H9 (cell line): ENCODE measurements at regions not wholly inside any gene's neighbourhood (a gene's known extent, or its start where the extent isn't known, plus 50 kb on each side); places are given as distances from the start of the nearest gene placed in this dataset.

Experiments used
- DNase-seq: peaks from one replicate; pipeline ENCODE4 v3.0.0-alpha.2; 2017
- H2AFZ ChIP-seq: one replicate; pipeline ENCODE4 v1.6.1; 2013; ENCODE audit warnings: mild to moderate bottlenecking, low read length, control low read depth, moderate library complexity
- H2AK5ac ChIP-seq: 2 replicates; pipeline ENCODE4 v1.6.1; 2013; ENCODE audit warnings: low read length, control low read depth, mixed read lengths; ENCODE audit not compliant: insufficient read length
- H2BK120ac ChIP-seq: one replicate; pipeline ENCODE4 v1.6.1; 2013; ENCODE audit warnings: low read depth, mild to moderate bottlenecking, low read length, control low read depth, inconsistent platforms; ENCODE audit not compliant: poor library complexity, severe bottlenecking
- H2BK12ac ChIP-seq: 2 replicates; pipeline ENCODE4 v1.6.1; 2013; ENCODE audit warnings: low read length, control low read depth, mixed read lengths, low read depth; ENCODE audit not compliant: insufficient read length
- H2BK15ac ChIP-seq: 2 replicates; pipeline ENCODE4 v1.6.1; 2013; ENCODE audit warnings: low read depth, low read length, control low read depth
- H2BK20ac ChIP-seq: one replicate; pipeline ENCODE4 v1.6.1; 2013; ENCODE audit warnings: low read depth, mild to moderate bottlenecking, low read length, control low read depth, inconsistent platforms; ENCODE audit not compliant: poor library complexity, severe bottlenecking
- H2BK5ac ChIP-seq: 2 replicates; pipeline ENCODE4 v1.6.1; 2013; ENCODE audit warnings: low read length, control low read depth, mixed read lengths; ENCODE audit not compliant: insufficient read length
- H3K14ac ChIP-seq: 2 replicates; pipeline ENCODE4 v1.6.1; 2013; ENCODE audit warnings: low read length, control low read depth; ENCODE audit not compliant: insufficient read depth
- H3K18ac ChIP-seq: 2 replicates; pipeline ENCODE4 v1.6.1; 2013; ENCODE audit warnings: low read depth, mild to moderate bottlenecking, mixed read lengths, low read length, control low read depth; ENCODE audit not compliant: insufficient read length
- H3K23ac ChIP-seq: 2 replicates; pipeline ENCODE4 v1.6.1; 2013; ENCODE audit warnings: low read length, control low read depth, mixed read lengths, low read depth; ENCODE audit not compliant: insufficient read length
- H3K23me2 ChIP-seq: 2 replicates; pipeline ENCODE4 v1.6.1; 2013; ENCODE audit warnings: low read depth, mild to moderate bottlenecking, mixed read lengths, low read length, control low read depth; ENCODE audit not compliant: insufficient read length, poor library complexity, severe bottlenecking
- H3K27ac ChIP-seq: 2 replicates; pipeline ENCODE4 v1.5.1; 2013; ENCODE audit warnings: low read length, control low read depth, mixed read lengths, low read depth; ENCODE audit not compliant: insufficient read length
- H3K27me3 ChIP-seq: 2 replicates; pipeline ENCODE4 v1.6.1; 2013; ENCODE audit warnings: low read length, control low read depth, inconsistent platforms; ENCODE audit not compliant: insufficient read depth
- H3K4ac ChIP-seq: 2 replicates; pipeline ENCODE4 v1.6.1; 2013; ENCODE audit warnings: low read depth, mild to moderate bottlenecking, control low read depth, inconsistent platforms, low read length, moderate library complexity
- H3K4me1 ChIP-seq: 2 replicates; pipeline ENCODE4 v1.6.1; 2013; ENCODE audit warnings: low read length, control low read depth, inconsistent platforms; ENCODE audit not compliant: insufficient read depth
- H3K4me2 ChIP-seq: 2 replicates; pipeline ENCODE4 v1.6.1; 2013; ENCODE audit warnings: low read length, control low read depth, mixed read lengths; ENCODE audit not compliant: insufficient read length, insufficient read depth
- H3K56ac ChIP-seq: 2 replicates; pipeline ENCODE4 v1.6.1; 2013; ENCODE audit warnings: low read depth, mild to moderate bottlenecking, mixed read lengths, low read length, control low read depth; ENCODE audit not compliant: insufficient read length
- H3K79me1 ChIP-seq: 2 replicates; pipeline ENCODE4 v1.6.1; 2013; ENCODE audit warnings: low read depth, mild to moderate bottlenecking, moderate library complexity, low read length, control low read depth, inconsistent platforms; ENCODE audit not compliant: insufficient read depth, poor library complexity, severe bottlenecking
- H3K79me2 ChIP-seq: 2 replicates; pipeline ENCODE4 v1.6.1; 2013; ENCODE audit warnings: low read length, control low read depth, inconsistent platforms; ENCODE audit not compliant: insufficient read depth
- H3K9ac ChIP-seq: 2 replicates; pipeline ENCODE4 v1.6.1; 2013; ENCODE audit warnings: low read length, control low read depth, mixed read lengths; ENCODE audit not compliant: insufficient read length; ENCODE audit errors: extremely low read depth
- H3K9me3 ChIP-seq: one replicate; pipeline ENCODE4 v1.6.1; 2013; ENCODE audit warnings: low read depth, low read length, inconsistent platforms; ENCODE audit not compliant: control insufficient read depth
- H3T11ph ChIP-seq: one replicate; pipeline ENCODE4 v1.6.1; 2013; ENCODE audit warnings: mild to moderate bottlenecking, low read length, control low read depth, inconsistent platforms
- H4K20me1 ChIP-seq: one replicate; pipeline ENCODE4 v1.6.1; 2013; ENCODE audit not compliant: control insufficient read depth, insufficient read length, insufficient read depth
- H4K5ac ChIP-seq: 2 replicates; pipeline ENCODE4 v1.6.1; 2013; ENCODE audit warnings: low read depth, mild to moderate bottlenecking, mixed read lengths, low read length, control low read depth; ENCODE audit not compliant: insufficient read length
- H4K8ac ChIP-seq: replicated peaks from 2 replicates; pipeline ENCODE4 v1.6.1; 2013; ENCODE audit warnings: low read length, control low read depth, mixed read lengths, low read depth; ENCODE audit not compliant: insufficient read length
- H4K91ac ChIP-seq: 2 replicates; pipeline ENCODE4 v1.6.1; 2013; ENCODE audit warnings: low read depth, mild to moderate bottlenecking, moderate library complexity, mixed read lengths, low read length, control low read depth; ENCODE audit not compliant: insufficient read length
- H3K27ac Mint-ChIP-seq, 3 experiments: 2 replicates in 2 of 3; 3 replicates in 1 of 3; pipeline ENCODE4 v1.8.0; 2020 to 2021; ENCODE audit warnings: mixed read lengths in 3 of 3, mild to moderate bottlenecking in 1 of 3, moderate library complexity in 1 of 3
- H3K27me3 Mint-ChIP-seq: 2 replicates; pipeline ENCODE4 v1.8.0; 2021; ENCODE audit warnings: low read depth, mild to moderate bottlenecking, moderate library complexity, mixed read lengths
- H3K36me3 Mint-ChIP-seq, 3 experiments: 2 replicates in 2 of 3; 3 replicates in 1 of 3; pipeline ENCODE4 v1.8.0; 2020 to 2021; ENCODE audit warnings: low read depth in 3 of 3, mixed read lengths in 3 of 3; ENCODE audit not compliant: insufficient read depth in 1 of 3
- H3K4me1 Mint-ChIP-seq, 2 experiments: 2 replicates each; pipeline ENCODE4 v1.8.0; 2020; ENCODE audit warnings: mixed read lengths in 2 of 2
- H3K4me3 Mint-ChIP-seq, 2 experiments: 2 replicates in 1 of 2; 3 replicates in 1 of 2; pipeline ENCODE4 v1.8.0; 2020 to 2021; ENCODE audit warnings: mild to moderate bottlenecking in 2 of 2, mixed read lengths in 2 of 2, moderate library complexity in 1 of 2
- H3K9me3 Mint-ChIP-seq, 2 experiments: 2 replicates in 1 of 2; 3 replicates in 1 of 2; pipeline ENCODE4 v1.8.0; 2020; ENCODE audit warnings: mild to moderate bottlenecking in 2 of 2, mixed read lengths in 2 of 2, moderate library complexity in 1 of 2
- CTCF ChIP-seq: fragments of 200-600 bp; sonication (generic); conservative IDR thresholded peaks from 3 replicates; pipeline ENCODE4 v1.8.0; 2021; ENCODE audit warnings: antibody characterized with exemption, mild to moderate bottlenecking
- whole genome bisulfite sequencing: extraction: QIAGEN DNeasy Blood & Tissue Kit; methylation state at CpG from one replicate; pipeline ENCODE4 v1.1.7; 2013; ENCODE audit warnings: missing lambda C conversion rate, low lambda C conversion rate, mixed read lengths; ENCODE audit not compliant: insufficient read length; ENCODE audit errors: extremely low coverage; 5-methylcytosine and 5-hydroxymethylcytosine counted together

DNA sequence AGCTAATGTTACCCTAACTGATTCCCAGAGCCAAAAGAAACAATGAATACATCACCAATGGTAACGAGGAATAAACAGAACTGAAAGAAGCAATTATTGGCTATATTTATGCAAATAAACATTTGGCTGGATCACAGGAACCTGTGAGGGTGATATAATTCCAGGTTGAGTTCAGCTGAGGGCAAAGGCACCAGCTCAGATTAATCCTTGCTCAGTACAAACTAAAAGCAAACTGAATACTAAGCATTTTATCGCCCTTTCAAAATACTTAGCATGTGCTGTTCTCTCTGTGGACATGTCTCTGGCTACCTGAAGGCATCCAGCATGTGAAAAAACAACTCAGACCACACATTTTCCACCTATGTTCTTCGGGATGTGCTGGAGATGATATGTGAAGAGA lies 791.7 kb downstream of the METTL4 start:
- Histone ChIP-seq H3K9me3 (no peaks in the 10 kb centered on the region), H3K14ac (no peak overlapping the region), H2BK5ac (no peak overlapping the region), H2BK15ac (no peak overlapping the region), H3K23me2 (no peaks in the 10 kb centered on the region), H3K4ac (no peak overlapping the region), H3K79me1 (no peaks in the 10 kb centered on the region), H2AFZ (no peak overlapping the region), H4K20me1 (no peaks in the 10 kb centered on the region), H3K56ac (no peak overlapping the region), H4K5ac (no peak overlapping the region), H3K4me1 (no peaks in the 10 kb centered on the region), H3K18ac (no peak overlapping the region), H3T11ph (no peak overlapping the region), H3K27me3 (no peaks in the 10 kb centered on the region), H3K27ac (no peak overlapping the region), H4K8ac (no peak overlapping the region), H3K23ac (no peak overlapping the region), H2BK20ac (no peak overlapping the region), H3K79me2 (no peaks in the 10 kb centered on the region), H4K91ac (no peak overlapping the region), H2AK5ac (no peak overlapping the region), H3K9ac (no peak overlapping the region), H3K4me2 (no peak overlapping the region), H2BK12ac (no peak overlapping the region), H2BK120ac (no peak overlapping the region)
- Mint-ChIP-seq H3K27ac (no peak overlapping the region), H3K9me3 (peaks cover 3 to 5% of the 10 kb centered on the region in 2 experiments; a peak in 2 of 5 replicates), H3K36me3 (no peaks in the 10 kb centered on the region), H3K27me3 (no peaks in the 10 kb centered on the region; the same call in 1 of the 2 replicates), H3K4me3 (no peak overlapping the region), H3K4me1 (peaks cover 0 to 3% of the 10 kb centered on the region in 2 experiments; a peak in 1 of 4 replicates)
- WGBS = no CpG with 5 or more reads among the region's 3 CpGs
- no peak for DNase-seq
- TF ChIP-seq CTCF = no peak
